GM10266 (cell line): ENCODE measurements at regions not wholly inside any gene's neighbourhood (a gene's known extent, or its start where the extent isn't known, plus 50 kb on each side); places are given as distances from the start of the nearest gene placed in this dataset.

Experiments
- DNase-seq: peaks from one replicate; pipeline ENCODE4 v3.0.0; 2012; ENCODE audit errors: extremely low spot score
- CTCF ChIP-seq: IDR thresholded peaks from 2 replicates; pipeline ENCODE4 v1.5.1; 2012; ENCODE audit warnings: mild to moderate bottlenecking, low read depth; ENCODE audit not compliant: control insufficient read depth, insufficient read depth; ENCODE audit errors: missing control alignments

- no peak for DNase-seq
- TF ChIP-seq CTCF = no peak
Observed at GRCh38 chr1:189654906-189655305, 822.8 kb downstream of the BRINP3 start.

- no peak for TF ChIP-seq CTCF
- DNase-seq = no peak
Observed at GRCh38 chr1:189656628-189657530, 820.8 kb downstream of the BRINP3 start.

GRCh38 chr1:189657715-189658114, 819.9 kb downstream of the BRINP3 start:
- no peak for TF ChIP-seq CTCF
- DNase-seq = no peak

- TF ChIP-seq CTCF = no peak
- no peak for DNase-seq
Observed at GRCh38 chr1:189658381-189658780, 819.3 kb downstream of the BRINP3 start.

GRCh38 chr1:189659731-189660130, 817.9 kb downstream of the BRINP3 start:
- DNase-seq = no peak
- no peak for TF ChIP-seq CTCF

- no peak for DNase-seq
- no peak for TF ChIP-seq CTCF
Observed at GRCh38 chr1:189662190-189662589, 815.5 kb downstream of the BRINP3 start.

GRCh38 chr1:189669846-189670245, 807.8 kb downstream of the BRINP3 start:
- no peak for DNase-seq
- no peak for TF ChIP-seq CTCF
